Adrenal gland (tissue), 5 donors: ENCODE measurements at regions not wholly inside any gene's neighbourhood (a gene's known extent, or its start where the extent isn't known, plus 50 kb on each side); places are given as distances from the start of the nearest gene placed in this dataset.

Experiments used
- CTCF ChIP-seq, 6 experiments: fragments of 450-650 bp in 4 of 6; fragments of 200-600 bp in 2 of 6; sonication (generic) in 1 of 6; IDR thresholded peaks; 1 replicate in 5 of 6; 2 replicates in 1 of 6; pipeline versions ENCODE4 v1.5.1 to v1.8.0; 2016 to 2021; ENCODE audit warnings: antibody characterized with exemption in 6 of 6, mild to moderate bottlenecking in 2 of 6, moderate library complexity in 1 of 6
- POLR2A ChIP-seq, 2 donors: fragments of 450-650 bp; IDR thresholded peaks; one replicate each; pipeline ENCODE4 v1.6.1; 2017; ENCODE audit warnings: antibody characterized with exemption in 2 of 2, mild to moderate bottlenecking in 2 of 2, moderate library complexity in 1 of 2
- donor health status: DM: no; HTN: no; CAD: no.

GRCh38 chr1:204780630-204781029 is 90.0 kb upstream of the NFASC start:
- TF ChIP-seq CTCF (IDR thresholded peaks at IDR 0.05) (no peak), POLR2A (IDR thresholded peaks at IDR 0.05) (no peak)
